ENCODE measurements at regions not wholly inside any gene's neighbourhood (a gene's known extent, or its start where the extent isn't known, plus 50 kb on each side); places are given as distances from the start of the nearest gene placed in this dataset.

- no peak for TF ChIP-seq TCF12 (IDR thresholded peaks at IDR 0.05; ENCODE audit: low read depth, low read length)
- TF ChIP-seq JUNB (IDR thresholded peaks at IDR 0.05), result no peak
- TF ChIP-seq MXI1 (IDR thresholded peaks at IDR 0.05; ENCODE audit: low read depth, low read length), result no peak
- no peak for TF ChIP-seq SRF (IDR thresholded peaks at IDR 0.05; ENCODE audit: low read depth in 2 of 2, low read length in 2 of 2)
- TF ChIP-seq HSF1 (IDR thresholded peaks at IDR 0.05; ENCODE audit: low read depth, low read length), result no peak
- TF ChIP-seq MTA3 (IDR thresholded peaks at IDR 0.05; ENCODE audit: borderline replicate concordance, low read length), result no peak
- no peak for TF ChIP-seq WRNIP1 (IDR thresholded peaks at IDR 0.05; ENCODE audit: borderline replicate concordance, low read depth, low read length)
- TF ChIP-seq CHD2 (IDR thresholded peaks at IDR 0.05; ENCODE audit: borderline replicate concordance, low read depth, low read length), result no peak
- TF ChIP-seq FOS (IDR thresholded peaks at IDR 0.05; ENCODE audit: borderline replicate concordance, extremely low read depth, insufficient read length), result no peak
- no peak for TF ChIP-seq SKIL (IDR thresholded peaks at IDR 0.05; ENCODE audit: low read depth, poor library complexity, severe bottlenecking)
Observed at GRCh38 chr12:105835580-105836241, 303.0 kb downstream of the NUAK1 start (continued).
